HG03196 (cell line): ENCODE measurements at regions not wholly inside any gene's neighbourhood (a gene's known extent, or its start where the extent isn't known, plus 50 kb on each side); places are given as distances from the start of the nearest gene placed in this dataset.

ENCODE experiments used
- ATAC-seq: cut with Tn5 transposase; IDR thresholded peaks from one replicate; pipeline ENCODE4 v1.9.1; 2021; ENCODE audit not compliant: unreplicated experiment

DNA sequence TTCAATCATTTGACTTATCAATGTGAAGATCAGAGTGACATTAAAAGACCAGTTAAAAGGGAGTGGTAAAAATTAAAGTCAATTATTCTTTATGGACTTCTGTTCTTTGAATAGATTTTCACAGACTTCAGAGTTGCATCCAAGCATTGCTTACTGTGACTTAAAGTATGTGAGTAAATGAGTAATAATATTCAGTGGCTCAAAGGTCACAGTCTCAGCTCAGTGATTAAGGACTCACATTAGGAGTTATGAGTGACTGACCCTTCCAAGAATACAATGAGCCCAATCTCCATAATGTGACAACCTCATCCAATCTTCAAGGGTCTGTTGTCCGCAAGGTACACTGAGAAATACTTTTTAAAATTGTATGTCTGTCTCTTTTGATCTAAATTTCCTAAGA lies 811.2 kb downstream of the BRINP1 start:
- no peak for ATAC-seq

GRCh38 chr9:118558891-118559290 lies 810.3 kb downstream of the BRINP1 start:
- ATAC-seq: no peak

DNA sequence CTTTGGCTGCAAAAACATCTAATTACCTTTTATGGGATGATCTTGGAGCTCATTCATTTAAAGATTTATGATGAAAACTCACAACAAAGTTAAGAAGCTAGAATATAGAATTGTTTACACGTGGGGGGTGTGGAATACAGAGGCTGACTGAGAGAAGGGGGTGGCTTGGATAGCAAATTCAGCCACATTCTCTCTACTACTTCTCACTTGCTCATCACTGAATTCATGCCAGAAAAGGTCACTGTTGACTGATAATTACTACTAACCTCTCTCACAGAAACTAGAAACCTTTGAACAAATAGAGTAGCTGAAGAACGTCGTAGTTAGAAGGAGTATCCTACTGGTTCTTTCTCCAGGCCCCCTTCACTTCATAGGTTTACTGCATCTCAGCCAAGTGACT lies 808.2 kb downstream of the BRINP1 start:
- no peak for ATAC-seq

- no peak for ATAC-seq
Observed at GRCh38 chr9:118563677-118564076, 805.6 kb downstream of the BRINP1 start.

DNA sequence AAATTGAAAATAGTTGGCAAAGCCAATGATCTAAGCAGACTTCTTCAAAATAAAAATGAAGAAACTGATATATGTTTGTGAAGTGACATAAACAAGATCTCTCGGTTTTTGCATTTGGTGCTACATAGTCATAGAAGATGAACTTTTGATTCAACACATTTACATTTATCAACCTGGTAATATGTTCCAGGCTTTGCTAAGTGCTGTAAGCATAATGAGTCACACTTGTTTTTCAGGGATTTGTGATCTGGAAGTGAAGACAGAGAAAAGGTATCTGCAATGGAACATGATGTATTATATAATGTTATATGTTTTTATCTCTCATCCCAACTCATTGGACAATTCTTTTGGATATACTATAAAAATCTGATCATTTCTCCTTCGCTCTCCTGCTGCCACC lies 801.4 kb downstream of the BRINP1 start:
- no peak for ATAC-seq

DNA sequence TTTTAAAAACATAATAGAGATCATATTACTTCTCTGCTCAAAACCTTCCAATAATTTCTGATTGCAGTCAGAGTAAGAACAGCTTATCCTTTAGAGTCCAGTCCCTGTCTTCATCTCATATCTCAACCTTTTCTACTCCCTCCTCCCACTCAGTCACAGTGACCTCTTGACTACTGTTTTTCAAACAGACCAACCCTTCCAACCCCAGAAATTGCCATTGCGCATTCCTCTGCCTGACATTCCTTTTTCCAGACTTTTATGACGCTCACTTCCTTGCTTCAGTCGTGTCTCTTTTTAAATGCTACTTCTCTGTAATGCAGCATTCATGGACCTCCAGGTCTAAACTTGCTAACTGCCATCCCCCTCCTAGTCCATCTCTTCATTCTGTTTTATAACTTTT lies 800.5 kb downstream of the BRINP1 start:
- no peak for ATAC-seq

DNA sequence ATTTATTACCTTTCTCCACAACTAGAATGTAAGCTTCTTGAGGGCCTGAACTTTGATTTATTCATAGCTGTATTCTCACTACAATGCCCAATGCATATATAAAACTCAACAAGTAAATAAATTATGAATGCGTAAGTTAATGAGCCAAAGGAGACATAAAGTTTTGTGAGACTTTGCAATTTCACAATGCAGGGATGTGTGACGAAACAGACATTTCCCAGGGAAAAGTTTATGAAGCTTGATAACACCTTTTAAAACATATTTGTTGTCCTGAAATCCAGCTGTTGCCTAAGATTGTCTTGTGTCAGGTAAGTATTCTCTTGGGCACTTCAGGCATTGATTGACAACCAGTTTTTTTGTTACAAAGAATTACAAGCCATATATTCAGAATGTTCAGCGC lies 800.1 kb downstream of the BRINP1 start:
- no peak for ATAC-seq

- no peak for ATAC-seq
Observed at GRCh38 chr9:118570066-118570465, 799.2 kb downstream of the BRINP1 start.

- no peak for ATAC-seq
Observed at GRCh38 chr9:118575341-118576070, 793.7 kb downstream of the BRINP1 start.

- ATAC-seq: no peak
Observed at GRCh38 chr9:118577121-118577520, 792.1 kb downstream of the BRINP1 start.

DNA sequence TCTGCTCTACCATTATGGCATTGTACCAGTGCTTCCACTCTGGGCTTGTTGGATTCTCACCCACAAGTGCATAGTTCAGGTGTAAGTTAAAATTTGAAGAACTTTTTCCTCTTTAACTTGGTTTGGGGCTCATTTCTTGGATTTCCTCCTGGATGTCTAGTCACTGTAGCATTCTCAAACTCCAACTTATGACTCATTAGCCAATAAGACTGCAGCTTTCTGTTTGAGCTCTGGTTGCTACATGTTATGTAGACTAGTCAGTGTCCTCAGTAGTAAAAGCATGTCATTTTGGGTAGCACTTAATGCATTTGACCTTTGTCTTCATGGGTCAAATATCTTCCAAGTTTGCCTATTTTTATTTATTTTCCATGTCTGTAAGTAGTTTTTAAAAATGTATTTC lies 790.8 kb downstream of the BRINP1 start:
- ATAC-seq: no peak

DNA sequence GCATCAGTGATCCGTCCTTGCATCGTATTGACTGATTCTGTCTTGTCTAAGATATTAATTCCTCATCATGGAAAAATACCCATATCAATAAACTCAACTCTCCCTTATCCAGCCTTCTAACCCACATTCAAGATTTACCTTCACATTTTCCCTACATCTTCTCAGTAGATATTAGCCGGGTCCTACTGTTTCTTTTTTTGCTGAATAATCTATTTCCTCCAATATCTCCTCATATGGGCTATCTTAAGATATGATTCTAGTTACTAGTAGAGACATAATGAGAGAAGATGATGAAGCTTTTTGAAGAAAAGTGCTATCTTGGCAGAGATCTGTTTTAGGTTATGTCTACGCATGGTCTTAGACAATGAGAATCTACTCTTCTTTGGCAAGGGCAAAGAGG lies 785.8 kb downstream of the BRINP1 start:
- no peak for ATAC-seq

- ATAC-seq: no peak
Observed at GRCh38 chr9:118586978-118587377, 782.3 kb downstream of the BRINP1 start.

GRCh38 chr9:118594428-118594827 lies 774.8 kb downstream of the BRINP1 start:
- no peak for ATAC-seq

- ATAC-seq: no peak
Observed at GRCh38 chr9:118595719-118596305, 773.4 kb downstream of the BRINP1 start.

DNA sequence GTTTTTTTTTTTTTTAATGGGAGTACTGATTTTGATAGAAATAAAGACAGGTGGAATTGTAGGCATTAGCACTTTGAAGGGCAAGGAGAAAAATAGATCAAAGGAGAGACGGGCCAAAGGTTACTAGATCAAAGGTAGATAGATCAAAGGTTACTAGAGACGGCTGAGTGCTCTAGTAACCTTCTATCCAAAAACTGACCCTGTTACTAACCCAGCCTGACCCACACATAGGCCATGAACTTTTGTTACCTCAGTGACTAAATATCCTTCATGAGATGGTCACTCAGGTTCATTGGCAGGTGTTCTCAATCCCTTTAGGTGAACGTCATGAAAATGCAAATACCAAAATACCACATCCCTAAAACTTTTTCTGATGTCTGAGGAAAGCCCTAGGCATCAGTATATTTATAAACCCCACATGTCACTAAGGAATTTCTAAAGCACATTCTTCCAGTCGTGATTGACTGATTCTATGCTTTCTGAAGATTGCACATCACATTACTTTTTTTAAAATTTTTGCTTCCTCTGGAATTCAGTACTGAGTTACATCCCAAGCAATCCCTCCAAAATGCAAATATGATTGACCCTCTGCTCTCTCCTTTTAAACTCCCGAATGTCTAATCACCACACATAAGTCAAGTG lies 772.7 kb downstream of the BRINP1 start:
- ATAC-seq: no peak

DNA sequence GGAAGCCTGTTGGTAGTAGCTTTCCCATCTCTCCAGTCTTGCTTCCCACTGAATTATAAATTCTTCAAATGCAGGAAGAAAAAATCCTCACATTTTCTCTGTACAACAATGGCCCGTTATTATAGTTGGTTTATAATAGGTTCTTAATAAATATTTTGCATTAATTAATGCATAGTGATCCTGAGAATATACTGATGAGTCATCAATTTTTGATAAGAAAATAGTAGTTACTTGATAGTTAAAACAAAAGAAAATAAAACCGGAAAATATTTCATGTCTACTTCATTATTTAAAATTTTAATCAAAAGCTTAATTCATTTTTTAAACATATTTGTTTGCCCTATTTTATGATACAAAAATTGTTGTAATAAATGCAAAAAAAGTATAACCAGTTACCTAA lies 762.6 kb downstream of the BRINP1 start:
- no peak for ATAC-seq

DNA sequence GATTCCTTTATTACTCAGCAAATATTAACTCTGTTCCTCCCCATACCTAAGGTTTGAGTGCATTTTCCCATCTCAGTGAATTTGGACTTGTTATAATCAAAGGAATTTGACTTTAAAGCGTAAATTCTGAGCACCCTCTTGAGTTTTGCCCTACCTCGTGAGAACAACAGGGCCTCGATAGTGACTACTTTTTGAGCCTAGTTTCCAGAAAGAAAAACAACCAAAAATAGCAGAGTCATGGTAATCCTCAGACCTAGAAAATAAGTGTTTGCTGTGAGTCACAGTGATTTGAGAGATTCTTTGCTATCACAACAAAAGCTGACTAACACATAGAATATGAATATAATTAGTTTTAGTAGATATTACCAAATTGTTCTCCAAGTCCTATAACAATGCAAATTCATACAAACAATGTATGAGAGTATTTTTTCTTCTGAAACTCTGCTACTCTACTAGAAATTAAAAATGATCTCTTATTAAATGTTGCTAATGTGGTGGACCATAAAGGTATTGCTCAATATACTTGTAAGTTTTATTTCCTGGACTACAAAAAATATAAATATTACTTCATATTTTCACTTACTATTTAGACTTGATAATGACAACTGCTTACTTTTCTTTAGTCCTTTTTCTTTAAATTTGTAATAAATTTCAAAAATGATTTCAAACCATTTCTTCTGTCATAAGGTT lies 759.7 kb downstream of the BRINP1 start:
- ATAC-seq: no peak

DNA sequence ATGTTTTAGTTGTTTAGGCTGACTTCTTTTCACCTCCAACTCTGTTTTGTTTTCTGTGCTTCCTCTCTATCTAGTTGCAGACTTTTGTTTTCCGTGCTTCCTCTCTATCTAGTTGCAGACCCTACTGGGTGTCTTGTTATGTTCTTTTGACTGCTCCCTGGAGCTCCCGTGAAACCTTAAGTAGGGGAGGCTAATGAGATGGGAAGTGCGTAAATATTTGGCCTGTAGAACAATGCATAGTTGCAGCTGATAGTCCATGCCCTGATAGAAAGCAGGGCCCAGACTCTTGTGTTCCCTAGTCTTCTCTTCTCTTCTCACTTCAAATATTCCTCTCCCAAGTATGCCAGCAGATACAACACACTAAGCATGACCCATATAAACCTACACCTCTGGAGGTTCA lies 757.0 kb downstream of the BRINP1 start:
- ATAC-seq: no peak

DNA sequence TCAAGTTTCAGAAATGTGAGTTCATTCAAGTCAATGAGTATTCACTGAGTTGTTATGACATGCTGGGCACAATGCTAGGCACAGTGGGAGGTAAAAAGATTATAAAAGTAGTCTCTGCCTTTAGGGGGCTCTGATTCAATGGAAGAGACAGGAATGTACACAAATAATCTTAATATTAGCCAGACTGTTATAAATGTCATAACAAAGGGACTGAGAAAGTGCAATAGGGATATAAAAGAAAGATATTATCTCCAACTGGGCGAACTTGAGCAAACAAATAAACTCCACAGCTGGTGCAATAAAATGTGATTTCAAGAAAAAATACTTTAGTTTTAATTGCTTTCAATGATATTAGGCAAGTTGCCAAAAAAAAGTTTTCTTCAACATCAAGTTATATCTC lies 755.2 kb downstream of the BRINP1 start:
- ATAC-seq: no peak

DNA sequence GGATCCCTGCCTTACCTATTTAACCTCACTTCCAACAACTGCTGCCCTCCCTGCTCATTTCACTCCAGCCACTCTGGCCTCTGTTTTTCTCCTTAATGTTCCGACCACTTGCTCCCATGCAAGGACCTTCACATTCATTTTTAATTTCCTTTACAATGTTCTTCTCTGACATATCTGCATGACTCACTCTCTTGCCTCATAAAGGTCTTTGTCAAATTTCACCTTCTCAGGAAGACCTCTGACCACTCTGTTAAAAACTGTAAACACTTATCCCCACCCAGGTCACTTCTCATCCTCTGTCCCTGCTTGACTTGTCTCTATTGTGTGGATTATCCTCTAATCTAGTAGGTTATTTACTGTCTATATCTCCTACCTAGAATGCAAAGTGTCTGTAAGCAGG lies 751.2 kb downstream of the BRINP1 start:
- no peak for ATAC-seq

GRCh38 chr9:118618849-118619248 lies 750.4 kb downstream of the BRINP1 start:
- no peak for ATAC-seq
